HEK293T (cell line): ENCODE measurements at regions not wholly inside any gene's neighbourhood (a gene's known extent, or its start where the extent isn't known, plus 50 kb on each side); places are given as distances from the start of the nearest gene placed in this dataset.

Experiments used
- CTCF ChIA-PET: fragments of 350-600 bp; formaldehyde crosslinking; extraction: SDS; loops from one replicate; lab custom pipeline; 2021; ENCODE audit warnings: antibody characterized with exemption, inconsistent platforms; lab: Yijun Ruan, JAX
- POLR2A ChIA-PET: fragments of 350-600 bp; formaldehyde crosslinking; extraction: SDS; loops from one replicate; lab custom pipeline; 2020; ENCODE audit warnings: antibody characterized with exemption, inconsistent platforms; lab: Yijun Ruan, JAX
- DNase-seq: peaks from one replicate; pipeline ENCODE4 v3.0.0; 2012; ENCODE audit warnings: mixed read lengths; ENCODE audit errors: extremely low spot score
- ARNT ChIP-seq: fragments of 450-650 bp; IDR thresholded peaks from 2 replicates; pipeline ENCODE4 v1.6.1; 2017; ENCODE audit warnings: mild to moderate bottlenecking
- BHLHE40 ChIP-seq: fragments of 450-650 bp; IDR thresholded peaks from 2 replicates; pipeline ENCODE4 v1.6.1; 2016; ENCODE audit warnings: mild to moderate bottlenecking, moderate library complexity, borderline replicate concordance
- CTBP1 ChIP-seq: fragments of 450-650 bp; IDR thresholded peaks from 2 replicates; pipeline ENCODE4 v1.6.1; 2016; ENCODE audit warnings: borderline replicate concordance
- ELF4 ChIP-seq: fragments of 450-650 bp; IDR thresholded peaks from 2 replicates; pipeline ENCODE4 v1.6.1; 2017; ENCODE audit warnings: antibody characterized with exemption
- FOXA1 ChIP-seq: fragments of 450-650 bp; IDR thresholded peaks from 2 replicates; pipeline ENCODE4 v1.6.1; 2016; ENCODE audit warnings: mild to moderate bottlenecking
- FOXK2 ChIP-seq: fragments of 450-650 bp; IDR thresholded peaks from 2 replicates; pipeline ENCODE4 v1.6.1; 2016; ENCODE audit warnings: mild to moderate bottlenecking
- FOXM1 ChIP-seq: fragments of 450-650 bp; IDR thresholded peaks from 2 replicates; pipeline ENCODE4 v1.6.1; 2017; ENCODE audit warnings: mild to moderate bottlenecking, borderline replicate concordance
- HDGF ChIP-seq: fragments of 450-650 bp; IDR thresholded peaks from 2 replicates; pipeline ENCODE4 v1.6.1; 2017; ENCODE audit warnings: antibody characterized with exemption, borderline replicate concordance
- L3MBTL2 ChIP-seq: fragments of 450-650 bp; conservative IDR thresholded peaks from 2 replicates; pipeline ENCODE4 v1.6.1; 2016; ENCODE audit warnings: mild to moderate bottlenecking
- LEF1 ChIP-seq: fragments of 450-650 bp; IDR thresholded peaks from 2 replicates; pipeline ENCODE4 v1.6.1; 2017; ENCODE audit warnings: mild to moderate bottlenecking, borderline replicate concordance
- NFRKB ChIP-seq: fragments of 450-650 bp; IDR thresholded peaks from 2 replicates; pipeline ENCODE4 v1.6.1; 2016; ENCODE audit warnings: mild to moderate bottlenecking, moderate library complexity
- SP1 ChIP-seq: fragments of 450-650 bp; IDR thresholded peaks from 2 replicates; pipeline ENCODE4 v1.6.1; 2017
- SUZ12 ChIP-seq: fragments of 450-650 bp; IDR thresholded peaks from 2 replicates; pipeline ENCODE4 v1.6.1; 2016; ENCODE audit warnings: mild to moderate bottlenecking
- TARDBP ChIP-seq: fragments of 450-650 bp; IDR thresholded peaks from 2 replicates; pipeline ENCODE4 v1.6.1; 2016
- ZNF384 ChIP-seq: fragments of 450-650 bp; IDR thresholded peaks from 2 replicates; pipeline ENCODE4 v1.6.1; 2016
- TF ChIP-seq, protein P1 (sequence below): fragments of 450-650 bp; IDR thresholded peaks from 2 replicates; pipeline ENCODE4 v1.6.1; 2016

DNA sequence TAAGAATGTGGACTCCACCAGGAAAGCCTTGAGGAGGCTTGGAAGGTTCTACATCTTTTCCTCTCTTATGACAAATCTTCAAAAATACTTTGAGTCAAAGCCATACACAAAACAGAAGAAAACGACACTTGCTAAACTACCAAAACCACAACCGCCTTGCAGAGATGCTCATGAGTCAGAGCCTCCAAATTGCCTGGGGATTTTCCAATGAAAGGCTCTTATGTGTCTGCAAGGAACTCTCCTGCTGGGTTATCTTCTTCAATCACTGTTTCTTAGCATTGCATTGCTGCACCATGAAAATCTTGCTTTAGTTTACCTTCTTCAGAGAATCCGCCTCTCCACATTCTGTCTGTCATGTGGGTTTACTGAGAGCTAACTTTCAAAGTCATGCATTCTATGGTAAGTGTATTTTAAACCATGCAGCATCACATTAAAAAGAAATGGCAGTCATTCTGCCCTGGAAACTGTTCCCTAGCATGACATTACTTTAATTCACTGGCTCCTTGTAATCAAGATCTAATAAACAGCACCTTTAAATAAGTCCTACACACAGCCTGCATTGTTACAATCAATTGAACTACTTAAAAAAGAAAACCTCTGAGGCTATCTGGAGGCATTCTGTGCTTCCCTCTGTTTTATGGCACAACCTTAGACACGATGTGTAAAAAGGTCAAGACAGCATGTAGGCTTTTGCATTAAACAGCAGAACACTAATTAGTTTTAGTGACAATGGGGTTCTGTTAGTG lies 210.0 kb upstream of the FOXD3 start:
- TF ChIP-seq FOXM1 = no peak
- no peak for TF ChIP-seq TARDBP
- no peak for TF ChIP-seq SP1
- no peak for TF ChIP-seq NFRKB
- no peak for TF ChIP-seq BHLHE40
- TF ChIP-seq FOXA1 = no peak
- TF ChIP-seq L3MBTL2 = no peak
- no peak for TF ChIP-seq HDGF
- TF ChIP-seq ARNT = no peak
- TF ChIP-seq ZNF384 = no peak
- TF ChIP-seq FOXK2 = no peak
- no peak for TF ChIP-seq ELF4
- TF ChIP-seq, protein P1, sequence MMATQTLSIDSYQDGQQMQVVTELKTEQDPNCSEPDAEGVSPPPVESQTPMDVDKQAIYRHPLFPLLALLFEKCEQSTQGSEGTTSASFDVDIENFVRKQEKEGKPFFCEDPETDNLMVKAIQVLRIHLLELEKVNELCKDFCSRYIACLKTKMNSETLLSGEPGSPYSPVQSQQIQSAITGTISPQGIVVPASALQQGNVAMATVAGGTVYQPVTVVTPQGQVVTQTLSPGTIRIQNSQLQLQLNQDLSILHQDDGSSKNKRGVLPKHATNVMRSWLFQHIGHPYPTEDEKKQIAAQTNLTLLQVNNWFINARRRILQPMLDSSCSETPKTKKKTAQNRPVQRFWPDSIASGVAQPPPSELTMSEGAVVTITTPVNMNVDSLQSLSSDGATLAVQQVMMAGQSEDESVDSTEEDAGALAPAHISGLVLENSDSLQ = no peak
- TF ChIP-seq SUZ12 = no peak
- TF ChIP-seq LEF1 = no peak
- no peak for TF ChIP-seq CTBP1
- ChIA-PET CTCF (no interaction called here), POLR2A (no interaction called here)
- DNase-seq = no peak

DNA sequence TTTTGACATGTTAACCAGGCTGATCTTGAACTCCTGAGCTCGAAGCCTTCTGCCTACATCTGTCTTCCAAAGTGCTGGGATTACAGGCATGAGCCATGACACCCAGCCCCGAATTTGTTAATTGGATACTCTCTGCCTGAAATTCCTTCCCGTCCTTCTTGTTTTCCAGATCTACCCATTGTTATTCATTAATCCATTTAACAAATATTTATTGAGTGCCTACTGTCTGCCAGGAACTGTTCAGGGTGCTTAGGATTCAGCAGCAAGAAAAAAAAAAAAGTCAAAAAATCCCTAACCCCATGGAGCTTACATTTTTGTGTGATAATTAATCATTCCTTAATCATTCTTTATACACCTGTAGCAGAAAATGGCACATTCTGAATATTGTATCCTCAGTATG lies 206.8 kb upstream of the FOXD3 start:
- POLR2A ChIA-PET = no interaction called here
- TF ChIP-seq L3MBTL2 = no peak
- TF ChIP-seq FOXM1 = no peak
- TF ChIP-seq, protein P1 = no peak
- no peak for TF ChIP-seq CTBP1
- TF ChIP-seq ZNF384 = no peak
- no peak for TF ChIP-seq FOXK2
- TF ChIP-seq ARNT = no peak
- no peak for TF ChIP-seq NFRKB
- TF ChIP-seq TARDBP = no peak
- no peak for TF ChIP-seq LEF1
- DNase-seq = no peak
- CTCF ChIA-PET = no interaction called here

DNA sequence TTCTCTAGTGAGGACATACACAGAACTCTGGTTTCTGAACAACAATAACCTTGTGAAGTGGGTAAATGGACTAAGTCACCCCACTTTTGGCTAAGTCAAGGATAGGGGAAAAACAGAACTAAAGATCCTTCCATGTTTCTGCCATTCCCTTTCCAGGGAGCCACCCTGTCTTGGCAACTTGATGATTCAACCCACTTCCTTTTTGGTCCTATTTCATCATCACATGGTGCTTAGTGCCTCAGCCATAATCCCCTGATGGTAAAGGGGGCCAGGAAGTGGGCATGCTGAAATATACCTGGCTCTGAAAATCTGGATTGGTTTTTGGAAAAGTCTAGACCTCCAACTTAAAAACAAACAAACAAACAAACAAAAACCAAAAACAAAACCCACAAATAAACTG lies 206.4 kb upstream of the FOXD3 start:
- no peak for DNase-seq
- CTCF ChIA-PET = no interaction called here
- POLR2A ChIA-PET = no interaction called here
- TF ChIP-seq, protein P1 = no peak
- no peak for TF ChIP-seq HDGF

DNA sequence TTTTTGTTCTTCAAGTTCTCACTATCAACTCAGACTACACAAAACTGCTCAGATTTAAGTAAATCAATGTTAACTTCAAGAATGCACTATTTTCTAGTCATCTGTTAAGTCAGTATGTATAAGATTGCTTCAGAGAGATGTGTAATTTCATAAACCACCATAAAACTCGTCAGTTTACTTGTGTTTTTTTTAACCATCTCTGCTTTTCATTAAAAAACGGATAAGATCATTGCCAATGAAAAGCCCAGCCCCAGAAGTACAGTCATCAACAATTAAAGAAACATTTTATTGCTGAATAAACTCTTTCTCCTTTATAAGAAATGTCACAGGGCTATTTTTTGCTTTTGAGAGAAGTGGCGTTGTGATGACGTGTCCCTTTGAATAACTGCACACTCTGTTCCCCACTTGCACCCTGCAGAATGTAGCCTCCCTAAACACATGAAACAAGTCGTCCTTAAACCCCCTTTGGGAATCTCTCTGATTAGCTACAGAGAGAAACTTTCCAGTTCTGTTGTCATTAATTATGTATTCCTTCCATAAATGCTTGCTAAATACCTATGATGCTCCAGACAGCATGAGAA lies 202.7 kb upstream of the FOXD3 start:
- POLR2A ChIA-PET = no interaction called here
- CTCF ChIA-PET = no interaction called here
- DNase-seq = no peak
- TF ChIP-seq BHLHE40 (no peak), TARDBP (no peak), LEF1 (no peak), CTBP1 (no peak), FOXM1 (no peak), FOXK2 (no peak), ELF4 (no peak), SUZ12 (no peak), L3MBTL2 (no peak), NFRKB (no peak), ZNF384 (no peak)

DNA sequence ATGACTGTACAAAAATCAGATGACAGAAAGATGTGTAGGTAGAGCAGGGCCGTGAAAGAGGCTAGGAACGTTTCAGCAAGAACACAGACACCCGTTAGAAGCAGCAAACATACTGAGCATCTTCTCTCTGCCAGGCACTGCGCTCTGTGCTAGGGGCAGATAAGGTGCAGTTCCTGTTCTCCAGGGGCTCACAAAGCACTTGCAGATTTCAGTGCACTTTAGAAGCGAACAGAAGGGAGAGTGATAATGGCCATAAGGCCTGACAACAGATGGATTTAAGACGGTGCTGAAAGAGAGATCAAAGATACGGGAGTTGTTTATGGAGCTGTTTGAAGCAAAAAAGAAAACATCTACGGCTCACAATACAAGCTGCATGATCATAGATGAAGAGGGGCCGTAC lies 200.3 kb upstream of the FOXD3 start:
- no peak for DNase-seq
- CTCF ChIA-PET = no interaction called here
- TF ChIP-seq SUZ12 = no peak
- TF ChIP-seq SP1 = no peak
- no peak for TF ChIP-seq TARDBP
- TF ChIP-seq BHLHE40 = no peak
- no peak for TF ChIP-seq ZNF384
- no peak for TF ChIP-seq NFRKB
- no peak for TF ChIP-seq FOXA1
- TF ChIP-seq, protein P1 = no peak
- TF ChIP-seq L3MBTL2 = no peak
- no peak for TF ChIP-seq ARNT
- TF ChIP-seq LEF1 = no peak
- TF ChIP-seq FOXK2 = no peak
- POLR2A ChIA-PET = no interaction called here

DNA sequence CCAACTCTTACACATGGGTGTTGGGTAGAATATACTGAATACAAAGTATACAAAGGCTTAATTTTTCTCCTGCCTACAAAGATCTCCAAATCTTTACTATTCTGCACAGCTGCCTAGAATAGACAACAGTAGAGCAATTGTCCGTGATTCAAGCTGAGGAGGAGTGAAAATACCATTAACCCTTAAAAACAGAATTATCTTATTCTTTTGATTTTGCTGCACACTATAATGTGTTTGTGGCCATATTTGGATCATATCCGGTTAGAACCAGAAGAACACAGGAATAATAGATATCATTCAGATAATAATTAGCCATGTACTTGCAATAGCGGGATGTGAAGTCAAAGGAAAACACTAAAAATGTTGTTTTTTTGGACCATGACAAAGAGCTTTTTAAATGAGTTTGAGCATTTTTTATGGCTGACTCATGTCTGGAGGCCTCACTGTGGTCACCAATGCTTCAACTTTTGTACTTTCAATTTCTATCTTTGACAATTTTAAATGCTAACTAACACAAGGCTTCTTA lies 197.6 kb upstream of the FOXD3 start:
- ChIA-PET POLR2A (no interaction called here), CTCF (no interaction called here)
- DNase-seq = no peak
- TF ChIP-seq ARNT (no peak), FOXM1 (no peak), SUZ12 (no peak), SP1 (no peak), BHLHE40 (no peak), HDGF (no peak), ELF4 (no peak), CTBP1 (no peak), L3MBTL2 (no peak), ZNF384 (no peak), LEF1 (no peak)
- TF ChIP-seq, protein P1 = no peak
